Upper lobe of right lung (tissue), 1 donor: ENCODE measurements at regions not wholly inside any gene's neighbourhood (a gene's known extent, or its start where the extent isn't known, plus 50 kb on each side); places are given as distances from the start of the nearest gene placed in this dataset.

Source experiments
- ATAC-seq: fragments of 200-7000 bp; cut with Tn5 transposase; one replicate; pipeline ENCODE4 v1.9.1; 2020; ENCODE audit warnings: mild to moderate bottlenecking, moderate library complexity
- DNase-seq: peaks from one replicate; pipeline ENCODE4 v3.0.0-alpha.2; 2020
- H3K27ac ChIP-seq: fragments of 200-600 bp; one replicate; pipeline ENCODE4 v1.8.0; 2022
- H3K27me3 ChIP-seq: fragments of 200-600 bp; one replicate; pipeline ENCODE4 v1.8.0; 2022; ENCODE audit warnings: mild to moderate bottlenecking
- H3K36me3 ChIP-seq: fragments of 200-600 bp; one replicate; pipeline ENCODE4 v1.8.0; 2022
- H3K4me1 ChIP-seq: fragments of 200-600 bp; one replicate; pipeline ENCODE4 v1.8.0; 2022
- H3K4me3 ChIP-seq: fragments of 200-600 bp; one replicate; pipeline ENCODE4 v1.8.0; 2022; ENCODE audit warnings: mild to moderate bottlenecking
- H3K9me3 ChIP-seq: fragments of 200-600 bp; one replicate; pipeline ENCODE4 v1.8.0; 2022
- intact Hi-C: fragments of 100-400 bp; cut with DNase I; formaldehyde crosslinking; loops from one replicate; pipeline ENCODE4 v1.11.0; 2022
- TF ChIP-seq, protein P1 (sequence below): fragments of 200-600 bp; IDR thresholded peaks from one replicate; pipeline ENCODE4 v1.8.0; 2022; ENCODE audit warnings: antibody characterized with exemption
- donor health status: DM: no; HTN: yes; CAD: no; lungs with severe emphysema.

DNA sequence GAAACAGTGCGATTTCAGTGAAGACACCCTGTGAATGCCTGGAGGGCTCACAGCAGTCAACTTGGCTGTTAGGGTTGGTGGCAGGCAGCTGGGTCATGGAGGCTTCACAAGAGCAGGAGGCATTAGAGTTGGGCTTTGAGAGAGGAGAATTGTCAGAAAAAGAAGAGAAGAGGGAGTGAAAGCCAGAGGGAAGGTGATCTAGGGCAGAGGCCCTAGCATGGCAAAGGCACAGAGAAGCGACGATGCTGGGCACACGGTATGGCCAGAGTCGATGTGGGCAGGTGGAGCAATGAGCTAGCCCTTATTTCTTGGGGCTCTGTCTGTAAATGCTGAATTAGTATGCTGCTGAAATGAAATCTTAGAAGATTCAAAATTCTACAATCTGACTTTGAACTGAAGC, 52.6 kb upstream of the OLFM4 start:
- DNase-seq (no peak), ATAC-seq (no peak)
- no peaks in the 10 kb centered on the region for H3K4me1 ChIP-seq
- H3K4me3 ChIP-seq, result no peak overlapping the region
- TF ChIP-seq, protein P1, sequence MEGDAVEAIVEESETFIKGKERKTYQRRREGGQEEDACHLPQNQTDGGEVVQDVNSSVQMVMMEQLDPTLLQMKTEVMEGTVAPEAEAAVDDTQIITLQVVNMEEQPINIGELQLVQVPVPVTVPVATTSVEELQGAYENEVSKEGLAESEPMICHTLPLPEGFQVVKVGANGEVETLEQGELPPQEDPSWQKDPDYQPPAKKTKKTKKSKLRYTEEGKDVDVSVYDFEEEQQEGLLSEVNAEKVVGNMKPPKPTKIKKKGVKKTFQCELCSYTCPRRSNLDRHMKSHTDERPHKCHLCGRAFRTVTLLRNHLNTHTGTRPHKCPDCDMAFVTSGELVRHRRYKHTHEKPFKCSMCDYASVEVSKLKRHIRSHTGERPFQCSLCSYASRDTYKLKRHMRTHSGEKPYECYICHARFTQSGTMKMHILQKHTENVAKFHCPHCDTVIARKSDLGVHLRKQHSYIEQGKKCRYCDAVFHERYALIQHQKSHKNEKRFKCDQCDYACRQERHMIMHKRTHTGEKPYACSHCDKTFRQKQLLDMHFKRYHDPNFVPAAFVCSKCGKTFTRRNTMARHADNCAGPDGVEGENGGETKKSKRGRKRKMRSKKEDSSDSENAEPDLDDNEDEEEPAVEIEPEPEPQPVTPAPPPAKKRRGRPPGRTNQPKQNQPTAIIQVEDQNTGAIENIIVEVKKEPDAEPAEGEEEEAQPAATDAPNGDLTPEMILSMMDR, result no peak
- intact Hi-C loops, result no loop called here
- no peaks in the 10 kb centered on the region for H3K9me3 ChIP-seq
- H3K36me3 ChIP-seq, result no peaks in the 10 kb centered on the region
- H3K27ac ChIP-seq, result no peak overlapping the region
- H3K27me3 ChIP-seq, result peaks cover 4% of the 10 kb centered on the region

DNA sequence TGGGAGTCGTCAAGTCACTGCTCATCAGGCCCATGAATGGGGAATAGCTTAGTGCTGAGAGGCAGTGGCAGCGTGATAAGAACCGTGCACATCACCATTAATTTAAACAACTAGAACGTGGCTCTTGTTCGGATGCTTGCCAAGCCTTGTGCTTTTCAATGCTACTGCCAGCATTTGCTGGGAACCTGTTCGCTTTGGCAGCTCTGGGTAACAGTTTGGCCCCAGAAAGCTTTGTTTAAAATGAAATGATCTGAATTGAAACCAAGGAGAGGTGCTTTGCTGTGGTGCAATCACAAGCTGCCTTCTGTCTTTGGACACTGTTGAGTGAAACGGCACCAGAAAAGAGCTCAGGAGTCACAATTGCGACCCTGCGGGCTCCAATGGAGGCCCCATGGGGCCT, 53.5 kb upstream of the OLFM4 start:
- TF ChIP-seq, protein P1, result no peak
- Histone ChIP-seq H3K9me3 (no peaks in the 10 kb centered on the region), H3K27ac (no peak overlapping the region), H3K4me3 (no peak overlapping the region), H3K36me3 (no peaks in the 10 kb centered on the region), H3K4me1 (no peaks in the 10 kb centered on the region), H3K27me3 (peaks cover 4% of the 10 kb centered on the region)
- no peak for ATAC-seq
- intact Hi-C loops, result no loop called here
- no peak for DNase-seq

DNA sequence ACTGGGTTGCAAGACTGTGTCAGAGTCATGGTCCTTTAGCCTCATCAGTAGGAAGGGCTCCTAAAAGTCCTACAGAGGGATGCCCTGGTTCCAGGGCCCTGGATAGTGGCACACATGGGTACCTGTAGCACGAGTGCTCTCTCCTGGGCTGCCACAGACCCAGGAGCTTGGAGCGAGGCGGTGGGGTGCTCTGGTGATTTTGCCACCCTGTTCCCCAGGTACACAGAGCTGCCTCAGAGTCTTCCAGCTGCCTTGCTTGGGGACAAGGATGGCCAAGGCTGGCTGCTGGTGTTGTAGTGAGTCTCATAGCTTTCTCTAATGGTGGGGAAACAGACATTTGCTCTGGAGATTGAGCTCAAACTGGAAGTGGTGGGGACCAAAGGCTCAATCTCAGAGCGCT, 53.9 kb upstream of the OLFM4 start:
- Histone ChIP-seq H3K4me3 (no peak overlapping the region), H3K4me1 (no peaks in the 10 kb centered on the region), H3K36me3 (no peaks in the 10 kb centered on the region), H3K27me3 (peaks cover 4% of the 10 kb centered on the region), H3K27ac (no peak overlapping the region), H3K9me3 (no peaks in the 10 kb centered on the region)
- intact Hi-C loops, result no loop called here
- DNase-seq, result no peak
- TF ChIP-seq, protein P1, result no peak
- ATAC-seq, result no peak

DNA sequence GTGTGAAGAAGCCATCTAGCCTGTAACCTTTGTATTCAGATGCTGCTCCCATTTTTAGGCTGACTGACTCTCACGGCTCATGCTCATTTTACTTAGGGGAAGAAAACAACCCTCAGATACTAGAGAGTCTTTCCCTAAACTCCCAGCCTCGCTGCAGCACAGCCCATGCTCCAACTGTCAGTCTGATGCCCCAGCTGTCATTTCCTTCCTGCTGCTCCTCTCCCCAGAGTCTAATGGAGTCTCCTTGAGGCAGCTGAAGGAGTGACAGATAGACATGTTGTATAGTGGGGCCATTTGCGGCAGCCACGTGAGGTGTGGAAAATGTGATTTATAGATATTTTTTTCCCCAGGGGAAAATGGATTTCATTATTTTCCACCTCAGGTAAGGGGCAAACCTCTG, 59.2 kb upstream of the OLFM4 start:
- TF ChIP-seq, protein P1, result no peak
- DNase-seq, result no peak
- H3K4me3 ChIP-seq, result no peak overlapping the region
- H3K9me3 ChIP-seq, result no peaks in the 10 kb centered on the region
- H3K27me3 ChIP-seq, result peaks cover 4% of the 10 kb centered on the region
- H3K36me3 ChIP-seq, result no peaks in the 10 kb centered on the region
- intact Hi-C loops, result no loop called here
- no peak overlapping the region for H3K27ac ChIP-seq
- no peak for ATAC-seq
- H3K4me1 ChIP-seq, result no peaks in the 10 kb centered on the region

DNA sequence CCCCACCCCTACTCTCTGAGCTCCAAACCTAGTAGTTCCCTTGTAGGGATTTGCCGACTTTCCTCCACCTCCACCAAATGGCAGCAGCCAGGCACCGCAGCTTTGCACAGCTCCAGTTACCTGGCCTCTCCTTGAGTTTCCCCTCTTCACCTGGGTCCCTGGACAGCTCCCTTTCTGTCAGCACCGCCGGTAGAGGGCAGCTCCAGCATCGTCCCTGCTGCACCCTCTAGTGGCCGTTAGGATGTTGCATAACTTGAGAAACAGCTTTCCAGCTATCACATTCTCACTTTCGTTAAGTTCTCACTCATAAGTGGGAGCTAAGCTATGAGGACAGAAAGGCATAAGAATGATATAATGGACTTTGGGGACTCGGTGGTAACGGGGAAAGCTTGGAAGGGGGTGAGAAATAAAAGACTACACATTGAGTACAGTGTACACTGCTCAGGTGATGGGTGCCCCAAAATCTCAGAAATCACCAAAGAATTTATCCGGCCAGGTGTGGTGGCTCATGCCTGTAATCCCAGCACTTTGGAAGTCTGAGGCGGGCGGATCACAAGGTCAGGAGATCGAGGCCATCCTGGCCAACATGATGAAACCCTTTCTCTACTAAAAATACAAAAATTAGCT, 60.4 kb upstream of the OLFM4 start:
- no peak overlapping the region for H3K4me3 ChIP-seq
- DNase-seq (peak; percentile 84), ATAC-seq (peak; percentile 98)
- intact Hi-C loops, result no loop called here
- H3K9me3 ChIP-seq, result no peaks in the 10 kb centered on the region
- TF ChIP-seq, protein P1, result peak; percentile 89
- no peaks in the 10 kb centered on the region for H3K36me3 ChIP-seq
- H3K4me1 ChIP-seq, result no peaks in the 10 kb centered on the region
- H3K27ac ChIP-seq, result no peak overlapping the region
- H3K27me3 ChIP-seq, result no peaks in the 10 kb centered on the region

DNA sequence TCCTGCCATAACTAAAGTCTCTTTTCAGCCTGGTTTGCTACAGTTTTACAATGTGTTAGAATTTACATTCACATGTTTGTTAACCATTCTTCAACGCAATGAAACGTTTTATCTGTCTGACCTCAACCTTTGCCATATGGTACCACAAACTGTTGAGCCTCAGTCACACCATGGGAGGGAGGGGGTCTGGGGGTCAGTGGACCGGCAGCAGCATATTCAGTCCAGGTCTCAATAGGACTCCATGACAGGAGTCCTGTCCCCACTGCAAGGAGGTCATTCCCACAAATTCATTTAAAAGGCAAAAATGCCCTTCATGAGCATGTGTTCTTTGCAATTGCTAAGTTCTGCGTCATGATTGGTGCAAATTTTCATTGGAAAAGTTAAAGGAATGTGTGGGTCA, 66.6 kb upstream of the OLFM4 start:
- H3K9me3 ChIP-seq, result no peaks in the 10 kb centered on the region
- TF ChIP-seq, protein P1, result no peak
- H3K4me3 ChIP-seq, result no peak overlapping the region
- DNase-seq (no peak), ATAC-seq (no peak)
- H3K36me3 ChIP-seq, result no peaks in the 10 kb centered on the region
- no peaks in the 10 kb centered on the region for H3K27me3 ChIP-seq
- intact Hi-C loops, result no loop called here
- no peak overlapping the region for H3K27ac ChIP-seq
- no peaks in the 10 kb centered on the region for H3K4me1 ChIP-seq
